Muscle of leg (tissue), 3 donors: ENCODE measurements at regions not wholly inside any gene's neighbourhood (a gene's known extent, or its start where the extent isn't known, plus 50 kb on each side); places are given as distances from the start of the nearest gene placed in this dataset.

Experiments
- DNase-seq: peaks from one replicate; pipeline ENCODE4 v3.0.0; 2013
- H3K27ac ChIP-seq: one replicate; pipeline ENCODE4 v1.5.1; 2013; ENCODE audit warnings: mild to moderate bottlenecking, low read length, control low read depth
- H3K27me3 ChIP-seq: one replicate; pipeline ENCODE4 v1.6.1; 2013; ENCODE audit warnings: low read length; ENCODE audit not compliant: control insufficient read depth, insufficient read depth
- H3K36me3 ChIP-seq: one replicate; pipeline ENCODE4 v1.6.1; 2013; ENCODE audit warnings: low read length; ENCODE audit not compliant: control insufficient read depth, insufficient read depth
- H3K4me1 ChIP-seq: one replicate; pipeline ENCODE4 v1.6.1; 2013; ENCODE audit warnings: low read length; ENCODE audit not compliant: control insufficient read depth, insufficient read depth
- H3K4me3 ChIP-seq: one replicate; pipeline ENCODE4 v1.5.1; 2013; ENCODE audit warnings: low read length, control low read depth
- H3K9me3 ChIP-seq: replicated peaks from 2 replicates; pipeline ENCODE4 v1.6.1; 2013; ENCODE audit warnings: low read depth, low read length; ENCODE audit not compliant: control insufficient read depth
- WGBS: methylation state at CpG from one replicate; pipeline ENCODE4 v1.1.5; 2013; ENCODE audit warnings: missing lambda C conversion rate; ENCODE audit not compliant: insufficient coverage; 5-methylcytosine and 5-hydroxymethylcytosine counted together

DNA sequence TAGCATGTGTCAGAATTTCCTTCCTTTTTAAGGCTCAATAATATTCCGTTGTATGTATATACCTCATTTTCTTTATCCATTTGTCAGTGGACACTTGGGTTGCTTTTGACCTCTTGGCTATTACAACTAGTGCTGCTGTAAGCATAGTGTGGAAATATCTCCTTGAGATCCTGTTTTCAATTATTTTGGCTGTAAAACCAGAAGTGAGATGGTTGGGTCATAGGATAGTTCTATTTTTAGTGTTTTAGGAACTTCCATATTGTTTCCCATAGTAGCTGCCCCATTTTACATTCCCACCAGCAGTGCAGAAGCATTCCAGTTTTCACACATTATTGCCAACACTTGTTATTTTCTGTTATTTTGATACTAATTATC is 70.4 kb upstream of the C15orf39 start:
- H3K27me3 ChIP-seq, result no peaks in the 10 kb centered on the region
- peak; percentile 65 for DNase-seq
- H3K27ac ChIP-seq, result no peak overlapping the region
- H3K9me3 ChIP-seq, result no peaks in the 10 kb centered on the region
- no peaks in the 10 kb centered on the region for H3K36me3 ChIP-seq
- WGBS, result no CpG with 5 or more reads among the region's 1 CpG
- no peak overlapping the region for H3K4me3 ChIP-seq
- H3K4me1 ChIP-seq, result no peaks in the 10 kb centered on the region

DNA sequence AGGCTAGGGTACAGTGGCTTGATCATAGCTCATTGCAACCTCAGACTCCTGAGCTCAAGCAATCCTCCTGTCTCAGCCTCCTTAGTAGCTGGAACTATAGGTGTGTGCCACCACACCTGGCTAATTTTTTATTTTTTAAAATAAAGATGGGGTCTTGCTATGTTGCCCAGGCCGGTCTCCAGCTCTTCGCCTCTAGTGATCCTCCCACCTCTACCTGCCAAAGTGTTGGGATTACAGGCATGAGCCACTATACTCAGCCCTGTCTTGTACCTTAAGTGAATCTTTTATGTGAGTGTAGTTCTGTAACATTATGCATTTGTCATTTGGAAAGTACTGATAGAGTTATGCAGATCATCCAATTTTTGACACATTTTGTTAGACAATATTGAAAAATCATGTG is 66.9 kb upstream of the C15orf39 start:
- H3K4me3 ChIP-seq, result no peak overlapping the region
- WGBS, result no CpG with 5 or more reads among the region's 2 CpGs

DNA sequence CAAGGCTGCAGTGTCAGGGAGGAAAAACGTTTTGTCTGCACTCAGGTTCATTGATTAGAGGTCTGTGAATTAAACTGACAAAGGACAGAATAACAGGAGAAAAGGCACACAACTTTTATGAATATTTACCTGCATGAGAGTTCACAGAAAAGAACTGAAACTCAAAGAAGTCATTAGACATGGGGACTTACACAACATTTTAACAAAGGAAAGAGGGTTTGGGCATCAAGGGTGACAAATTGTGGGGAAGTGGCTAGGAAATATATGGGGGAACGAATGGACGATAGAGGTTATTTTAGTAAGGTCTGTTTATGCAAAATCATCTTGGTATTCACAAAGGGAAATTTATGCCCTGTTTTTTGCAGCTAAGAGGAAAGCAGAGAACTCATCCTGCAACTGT is 65.6 kb upstream of the C15orf39 start:
- 88% methylated on average over 2 of the region's 3 CpGs for WGBS
- no peak for DNase-seq
- no peak overlapping the region for H3K27ac ChIP-seq
- H3K27me3 ChIP-seq, result no peaks in the 10 kb centered on the region
- no peak overlapping the region for H3K4me3 ChIP-seq
- no peaks in the 10 kb centered on the region for H3K9me3 ChIP-seq
- peaks cover 9% of the 10 kb centered on the region for H3K4me1 ChIP-seq
- H3K36me3 ChIP-seq, result no peaks in the 10 kb centered on the region

More for the DNA sequence above, 66.9 kb upstream of the C15orf39 start:
- DNase-seq, result no peak
- H3K36me3 ChIP-seq, result no peaks in the 10 kb centered on the region
- H3K27ac ChIP-seq, result no peak overlapping the region
- H3K9me3 ChIP-seq, result no peaks in the 10 kb centered on the region
- H3K27me3 ChIP-seq, result no peaks in the 10 kb centered on the region
- peaks cover 9% of the 10 kb centered on the region for H3K4me1 ChIP-seq

DNA sequence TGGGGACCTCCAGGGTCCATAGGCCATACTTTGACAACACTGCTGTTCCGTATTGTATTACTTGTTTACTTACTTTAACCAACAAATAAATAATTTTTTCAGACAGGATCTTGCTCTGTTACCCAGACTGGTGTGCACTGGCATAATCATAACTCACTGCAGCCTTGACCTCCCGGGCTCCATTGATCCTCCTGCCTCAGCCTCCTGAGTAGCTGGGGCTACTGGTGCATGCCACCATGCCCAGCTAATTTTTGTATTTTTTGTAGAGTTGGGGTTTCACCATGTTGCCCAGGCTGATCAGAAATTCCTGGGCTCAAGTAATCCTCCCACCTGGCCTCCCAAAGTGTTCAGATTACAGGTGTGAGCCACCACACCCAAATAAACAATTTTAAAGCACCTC is 64.9 kb upstream of the C15orf39 start:
- Histone ChIP-seq H3K27me3 (no peaks in the 10 kb centered on the region), H3K4me1 (peaks cover 9% of the 10 kb centered on the region), H3K9me3 (no peaks in the 10 kb centered on the region), H3K4me3 (no peak overlapping the region), H3K27ac (no peak overlapping the region), H3K36me3 (no peaks in the 10 kb centered on the region)
- DNase-seq, result no peak
- 90% methylated on average over 1 of the region's 2 CpGs for WGBS

DNA sequence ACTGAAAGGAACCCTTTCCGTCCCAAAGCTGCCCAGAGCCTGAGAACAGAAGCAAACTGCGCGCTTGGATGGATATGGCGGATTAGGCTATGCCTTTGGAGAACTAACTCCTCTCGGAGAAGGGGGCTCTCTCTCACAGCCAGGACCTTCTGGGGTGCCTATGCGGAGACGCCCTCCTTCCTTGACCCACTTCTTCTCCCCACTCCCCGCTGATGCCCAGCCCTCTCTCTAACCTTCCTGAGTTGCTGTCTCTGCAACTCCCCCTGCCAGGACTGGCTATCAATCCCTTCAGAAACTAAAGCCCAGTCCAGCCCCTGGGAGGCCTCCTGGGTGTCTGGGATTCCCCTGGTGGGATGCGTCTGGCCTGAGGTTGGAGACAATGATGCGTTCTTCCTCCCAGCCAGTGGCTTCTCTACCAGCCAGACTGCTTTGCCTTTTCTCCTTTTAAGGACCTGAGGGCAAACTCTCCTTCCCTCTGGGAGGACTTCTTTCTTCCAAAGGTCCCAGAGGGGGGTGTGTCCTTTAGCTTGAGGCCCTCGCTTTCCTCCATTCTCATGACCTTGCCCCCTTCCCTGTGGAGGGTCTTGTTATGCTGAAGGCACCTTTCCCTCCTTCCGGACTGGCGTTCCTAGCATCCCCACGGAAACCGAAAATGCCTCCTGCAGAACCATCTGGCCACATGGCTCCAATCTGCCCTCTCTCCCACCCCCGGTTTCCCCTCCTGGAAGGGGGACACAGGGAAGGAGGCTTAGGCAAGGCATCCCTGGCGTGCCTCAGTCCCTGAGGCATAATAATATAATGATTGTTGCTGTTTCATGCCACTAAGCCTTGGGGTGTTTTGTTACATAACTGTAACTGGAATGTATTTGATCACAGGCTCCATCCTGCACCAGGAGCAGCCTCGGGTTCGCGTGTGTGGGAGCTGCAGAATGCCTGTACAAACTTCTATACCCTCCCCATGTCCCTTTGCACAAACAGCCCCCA is 63.4 kb upstream of the C15orf39 start:
- Histone ChIP-seq H3K4me1 (peaks cover 9% of the 10 kb centered on the region), H3K27ac (no peak overlapping the region), H3K9me3 (peaks cover 14% of the 10 kb centered on the region), H3K27me3 (no peaks in the 10 kb centered on the region), H3K36me3 (no peaks in the 10 kb centered on the region), H3K4me3 (no peak overlapping the region)
- DNase-seq, result no peak
- 65% methylated on average over 11 of the region's 20 CpGs for WGBS

DNA sequence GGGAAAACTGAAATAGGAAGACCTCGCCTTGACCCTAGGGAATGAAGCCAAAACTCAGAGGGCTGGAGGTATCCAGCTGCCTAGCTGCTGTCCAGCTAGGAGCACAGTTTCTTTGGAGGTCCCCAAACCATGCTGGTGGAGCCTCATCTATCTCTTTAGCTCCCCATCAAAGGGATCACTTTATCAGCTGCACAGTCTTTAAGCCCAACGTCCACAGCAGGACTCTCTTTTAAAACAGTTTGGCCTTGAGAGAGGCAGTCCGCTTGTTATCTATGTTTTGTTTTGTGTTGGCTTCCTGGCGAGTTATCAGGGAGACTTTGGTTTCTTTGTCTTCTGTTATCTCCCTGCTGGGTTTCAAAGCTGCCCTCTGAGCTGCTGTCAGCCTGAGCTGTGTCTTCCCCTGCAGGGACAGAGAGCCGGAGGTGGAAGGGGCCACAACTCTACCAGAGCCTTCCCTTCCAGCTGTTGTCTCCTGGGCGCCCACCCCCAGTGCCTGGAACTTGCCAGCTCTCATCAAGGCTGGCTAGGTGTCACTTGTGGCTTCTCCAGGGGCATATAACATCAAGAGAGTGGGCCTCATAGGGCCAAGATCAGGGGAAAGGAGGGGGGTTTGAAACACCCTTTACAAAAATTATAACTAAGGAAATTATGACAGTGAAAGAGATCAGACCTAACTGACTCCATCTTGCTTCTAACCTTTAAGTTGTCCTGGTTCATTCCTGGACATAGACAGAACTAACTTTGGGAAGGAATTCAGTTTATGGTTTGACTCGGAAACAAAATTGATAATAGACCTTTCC is 61.4 kb upstream of the C15orf39 start:
- no peaks in the 10 kb centered on the region for H3K27me3 ChIP-seq
- H3K4me3 ChIP-seq, result no peak overlapping the region
- no peak overlapping the region for H3K27ac ChIP-seq
- DNase-seq, result no peak
- peaks cover 31% of the 10 kb centered on the region for H3K9me3 ChIP-seq
- no peaks in the 10 kb centered on the region for H3K36me3 ChIP-seq
- WGBS, result 79% methylated on average over 4 of the region's 7 CpGs
- H3K4me1 ChIP-seq, result peaks cover 9% of the 10 kb centered on the region

DNA sequence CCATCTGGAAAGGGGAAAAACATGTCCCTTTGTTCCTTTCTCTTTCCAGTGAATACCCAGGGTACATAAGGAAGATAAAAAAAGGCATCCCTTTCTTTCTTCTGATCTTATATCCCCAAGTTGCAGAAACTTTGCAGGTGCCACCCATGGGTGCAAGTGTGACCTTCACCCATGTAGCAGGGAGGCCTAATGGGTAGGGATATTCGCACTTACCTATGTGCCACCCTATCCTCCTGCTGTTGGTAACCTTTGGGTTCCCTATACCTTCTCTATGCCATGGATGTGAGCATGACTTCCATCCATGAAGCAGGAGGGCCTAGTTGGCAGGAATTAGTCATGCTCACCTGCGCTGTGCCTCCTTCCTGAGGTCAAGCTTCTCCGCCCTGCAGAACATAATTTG is 59.2 kb upstream of the C15orf39 start:
- Histone ChIP-seq H3K27ac (no peak overlapping the region), H3K36me3 (no peaks in the 10 kb centered on the region), H3K9me3 (peaks cover 36% of the 10 kb centered on the region), H3K27me3 (no peaks in the 10 kb centered on the region), H3K4me3 (no peak overlapping the region), H3K4me1 (peaks cover 9% of the 10 kb centered on the region)
- WGBS, result 100% methylated on average over 3 of the region's 3 CpGs
- DNase-seq, result no peak

DNA sequence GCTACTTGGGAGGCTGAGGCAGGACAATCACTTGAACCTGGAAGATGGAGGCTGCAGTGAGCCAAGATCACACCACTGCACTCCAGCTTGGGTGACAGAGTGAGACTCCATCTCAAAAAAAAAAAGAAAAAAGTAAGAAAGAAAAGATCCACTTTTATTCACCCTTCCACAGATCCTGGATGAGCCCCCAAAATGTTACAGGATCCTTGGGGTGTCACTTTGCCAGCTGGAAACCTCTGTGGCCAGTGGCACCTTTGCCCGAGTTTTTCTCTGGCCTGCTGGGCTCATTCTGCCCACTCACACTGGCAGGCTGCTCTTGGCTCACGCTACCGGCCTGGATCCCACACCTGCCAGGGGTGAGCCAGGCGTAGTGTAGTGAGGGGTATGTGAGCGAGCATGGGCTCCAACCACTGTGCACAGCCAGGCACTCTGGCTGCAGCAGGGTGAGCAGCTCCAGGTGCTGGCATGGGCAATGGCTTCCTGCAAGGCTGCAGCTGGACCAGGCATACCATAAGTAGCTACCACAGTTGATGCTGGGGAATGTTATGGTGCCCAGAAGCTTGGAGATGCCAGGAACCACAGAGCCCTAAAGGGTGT is 57.8 kb upstream of the C15orf39 start:
- Histone ChIP-seq H3K4me1 (peaks cover 2% of the 10 kb centered on the region), H3K27ac (no peak overlapping the region), H3K9me3 (peaks cover 36% of the 10 kb centered on the region), H3K27me3 (no peaks in the 10 kb centered on the region), H3K36me3 (no peaks in the 10 kb centered on the region), H3K4me3 (no peak overlapping the region)
- WGBS, result 92% methylated on average over 5 of the region's 5 CpGs
- no peak for DNase-seq

DNA sequence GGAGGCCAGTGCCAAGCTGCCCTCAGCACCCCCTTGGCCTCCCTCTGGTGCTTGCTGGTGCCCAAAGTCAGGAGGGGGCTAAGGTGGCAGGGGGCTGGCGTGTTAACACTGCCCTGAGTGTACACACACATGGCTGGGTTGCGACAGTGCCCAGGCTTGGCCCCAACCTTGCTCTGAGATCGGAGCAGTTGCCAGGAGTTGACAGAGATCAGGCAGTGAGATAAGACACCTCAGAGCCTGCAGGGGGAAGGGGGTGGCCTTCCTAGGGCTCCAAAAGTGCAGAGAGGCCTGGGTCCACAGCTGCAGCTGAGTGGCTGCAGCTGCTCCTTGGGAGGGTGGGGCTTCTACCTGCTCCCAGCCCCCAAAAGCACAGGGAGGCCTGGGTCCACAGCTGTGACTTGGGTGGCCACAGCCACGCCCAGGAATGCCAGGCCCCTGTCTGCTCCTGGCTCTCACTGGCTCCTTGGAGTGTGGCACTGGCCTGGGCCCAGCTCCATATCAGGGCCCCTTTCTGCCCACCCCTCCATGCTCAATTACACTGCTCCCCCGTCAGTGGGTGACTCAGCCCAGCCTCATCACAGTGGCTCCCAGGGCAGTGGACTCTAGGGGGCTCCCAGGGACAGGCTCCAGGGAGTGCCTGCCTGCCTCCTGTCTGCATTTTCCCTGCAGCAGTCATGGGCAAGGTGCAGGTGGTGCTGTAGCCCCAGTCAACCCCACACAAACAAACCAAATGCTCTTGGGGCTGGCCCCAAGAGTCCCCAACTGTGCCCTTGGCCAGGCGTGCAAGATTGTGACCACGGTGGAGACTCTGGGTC is 56.4 kb upstream of the C15orf39 start:
- 64% methylated on average over 5 of the region's 7 CpGs for WGBS

More for the DNA sequence above, 56.4 kb upstream of the C15orf39 start:
- Histone ChIP-seq H3K36me3 (no peaks in the 10 kb centered on the region), H3K27ac (no peak overlapping the region), H3K4me1 (no peaks in the 10 kb centered on the region), H3K27me3 (no peaks in the 10 kb centered on the region), H3K4me3 (no peak overlapping the region), H3K9me3 (peaks cover 36% of the 10 kb centered on the region)
- no peak for DNase-seq
